Stimulated activated CD4-positive, alpha-beta T cell treated with anti-CD3 and anti-CD28 coated beads, Interleukin-15, amount 100 ng/mL, for 1 hour (primary cell): ENCODE measurements at regions not wholly inside any gene's neighbourhood (a gene's known extent, or its start where the extent isn't known, plus 50 kb on each side); places are given as distances from the start of the nearest gene placed in this dataset.

ENCODE experiments used
- DNase-seq, 2 donors: peaks; one replicate each; pipeline ENCODE4 v3.0.0-alpha.2; 2020; ENCODE audit warnings: low read depth in 1 of 2, low spot score in 1 of 2

DNA sequence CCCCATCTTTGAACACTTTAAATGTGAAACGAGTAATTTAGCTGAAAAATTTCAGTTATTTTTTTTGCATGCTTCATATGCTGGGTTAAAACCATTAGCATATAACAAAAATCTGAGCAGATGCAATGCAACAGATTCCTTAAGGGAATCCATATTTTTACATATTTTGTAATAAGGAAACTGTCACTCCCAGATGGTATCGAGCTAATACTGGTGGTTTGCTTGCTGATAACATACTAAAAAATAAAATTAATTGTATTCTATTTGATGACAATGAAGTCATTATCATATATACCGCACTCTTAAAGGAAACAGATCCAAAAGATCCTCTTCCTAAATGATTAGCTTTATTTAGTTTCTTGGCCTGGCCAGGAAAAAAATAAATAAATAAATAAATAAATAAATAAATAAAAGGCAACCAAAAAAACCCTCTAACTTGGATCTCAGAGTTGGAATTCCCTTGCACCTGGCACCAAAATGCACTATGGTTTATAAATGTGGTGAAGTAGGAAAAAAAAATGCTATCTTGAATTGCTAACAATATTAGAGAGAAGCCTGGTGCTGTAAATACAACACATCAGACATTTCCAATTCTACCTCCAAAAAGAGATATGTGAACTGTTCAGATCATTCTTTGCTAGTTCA, 503.2 kb upstream of the ARRDC4 start:
- DNase-seq, result no peak

- no peak for DNase-seq
Observed at GRCh38 chr15:97459771-97460170, 500.7 kb upstream of the ARRDC4 start.

DNA sequence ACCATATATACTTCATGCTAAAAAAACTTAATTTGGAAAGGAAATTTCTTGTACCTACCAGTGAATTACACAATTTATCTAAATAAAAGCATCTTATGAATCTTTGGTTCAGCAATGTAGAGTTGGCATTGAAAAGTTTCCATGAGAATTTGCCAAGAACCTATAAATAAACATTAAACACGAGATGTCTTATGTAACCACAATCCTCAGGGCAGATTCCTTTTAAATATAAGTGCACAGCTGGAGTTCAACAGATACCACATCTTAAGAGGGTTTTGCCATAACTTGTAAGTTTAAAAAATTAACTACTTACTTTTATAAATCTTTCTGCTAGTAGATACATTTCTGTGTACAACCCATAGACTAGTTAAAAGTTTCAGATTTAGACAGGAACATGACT, 499.3 kb upstream of the ARRDC4 start:
- no peak for DNase-seq

DNA sequence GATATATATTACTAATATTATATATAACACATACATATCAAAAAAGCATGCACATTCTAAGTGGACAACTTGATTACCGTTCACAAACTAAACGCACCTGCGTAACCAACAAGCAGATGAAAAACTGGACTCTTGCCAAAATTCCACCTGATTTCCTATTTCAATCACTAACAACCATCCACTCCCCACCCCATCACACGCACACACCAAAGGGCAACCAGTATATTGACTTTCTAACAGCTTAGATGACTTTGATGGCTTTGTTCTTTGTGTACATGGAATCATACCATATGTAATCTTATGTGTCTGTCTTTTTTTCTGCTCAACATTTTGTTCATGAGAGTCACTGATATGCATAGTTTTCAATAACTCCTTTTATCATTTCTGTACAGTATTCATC, 496.8 kb upstream of the ARRDC4 start:
- no peak for DNase-seq

GRCh38 chr15:97470417-97470816, 490.1 kb upstream of the ARRDC4 start:
- no peak for DNase-seq

- no peak for DNase-seq
Observed at GRCh38 chr15:97473627-97474026, 486.9 kb upstream of the ARRDC4 start.

DNA sequence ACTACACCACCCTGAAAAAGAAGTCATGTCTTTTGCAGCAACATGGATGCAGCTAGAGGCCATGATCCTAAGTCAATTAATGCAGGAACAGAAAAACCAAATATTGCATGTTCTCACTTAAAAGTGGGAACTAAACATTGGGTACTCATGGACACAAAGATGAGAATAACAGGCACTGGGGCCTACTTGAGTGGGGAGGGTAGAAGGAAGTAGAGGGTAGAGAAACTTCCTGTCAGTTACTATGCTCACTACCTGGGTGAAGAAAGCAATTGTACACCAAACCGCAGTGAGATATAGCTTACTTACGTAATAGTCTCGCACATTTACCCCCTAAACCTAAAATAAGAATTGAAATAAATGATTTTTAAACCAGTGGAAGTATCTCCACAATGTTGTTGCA, 480.5 kb upstream of the ARRDC4 start:
- DNase-seq, result no peak

DNA sequence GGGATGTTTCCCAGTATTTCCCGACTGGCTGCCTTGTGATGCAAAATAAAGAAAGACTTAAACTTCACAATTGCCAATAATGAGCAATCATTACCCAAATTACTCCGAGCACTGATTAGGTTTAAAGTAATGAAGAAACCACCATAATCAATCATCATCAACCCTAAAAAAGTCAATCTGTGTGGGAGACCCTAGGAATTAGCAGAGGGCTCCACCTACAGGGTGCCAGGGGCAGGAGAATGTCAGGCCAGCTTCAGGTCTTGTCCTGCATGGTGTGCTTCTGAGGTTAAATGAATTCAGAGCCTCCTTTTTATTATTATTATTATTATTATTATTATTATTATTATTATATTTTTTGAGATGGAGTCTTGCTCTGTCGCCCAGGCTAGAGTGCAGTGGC, 478.0 kb upstream of the ARRDC4 start:
- DNase-seq, result no peak

DNA sequence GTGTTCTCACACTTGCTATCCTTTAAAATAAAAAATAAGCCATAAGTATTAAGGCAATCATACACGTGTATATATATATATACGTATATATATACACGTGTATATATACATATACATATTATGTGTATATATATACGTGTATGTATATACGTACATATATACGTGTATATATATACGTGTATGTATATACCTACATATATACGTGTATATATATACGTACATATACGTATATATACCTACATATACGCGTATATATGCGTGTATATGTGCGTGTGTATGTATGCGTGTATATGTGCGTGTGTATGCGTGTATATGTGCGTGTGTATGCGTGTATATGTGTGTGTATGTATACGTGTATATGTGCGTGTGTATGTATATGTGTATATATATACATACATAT, 477.3 kb upstream of the ARRDC4 start:
- no peak for DNase-seq

DNA sequence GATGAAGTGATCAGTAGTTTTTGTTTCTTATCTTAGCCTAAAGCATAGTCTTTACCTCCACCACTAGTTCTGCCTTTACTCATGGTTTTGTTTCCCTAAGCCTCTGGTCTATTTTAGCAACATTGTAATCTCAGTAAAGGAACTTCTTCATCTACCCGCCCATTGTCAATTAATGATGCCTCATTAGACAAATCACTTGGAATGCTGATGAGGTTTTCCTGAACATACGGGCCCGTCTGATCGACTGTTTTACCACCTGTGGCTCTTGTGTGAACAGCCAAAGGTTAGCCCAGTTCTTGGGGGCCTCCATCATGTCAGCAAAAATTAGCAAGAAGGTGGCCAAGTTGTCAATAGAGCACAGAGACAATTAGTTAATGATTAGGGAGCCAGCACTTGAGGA, 470.1 kb upstream of the ARRDC4 start:
- no peak for DNase-seq

GRCh38 chr15:97501291-97501690, 459.2 kb upstream of the ARRDC4 start:
- DNase-seq, result no peak

GRCh38 chr15:97502038-97502437, 458.5 kb upstream of the ARRDC4 start:
- DNase-seq, result no peak

- no peak for DNase-seq
Observed at GRCh38 chr15:97504031-97504792, 456.3 kb upstream of the ARRDC4 start.

GRCh38 chr15:97517737-97518136, 442.8 kb upstream of the ARRDC4 start:
- no peak for DNase-seq

DNA sequence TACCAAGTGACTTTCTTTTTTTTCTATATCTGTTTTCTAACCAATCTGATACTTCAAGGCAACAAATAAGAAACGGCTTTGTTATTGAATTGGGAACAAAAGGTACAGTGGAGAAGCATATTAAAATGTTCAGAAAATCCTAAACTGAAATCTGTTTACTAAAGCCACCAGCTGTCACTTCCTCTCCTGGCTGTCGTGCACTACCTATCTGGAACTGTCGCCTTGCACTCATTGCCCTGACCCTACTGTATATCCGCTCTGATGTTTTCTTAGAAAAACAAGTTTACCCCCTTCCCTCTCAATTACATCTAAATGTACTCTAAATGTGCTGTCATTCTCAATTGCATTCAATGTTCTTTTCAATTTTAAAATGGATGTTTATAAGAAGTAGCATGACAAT, 439.8 kb upstream of the ARRDC4 start:
- DNase-seq, result no peak

- DNase-seq, result no peak
Observed at GRCh38 chr15:97521381-97522285, 438.9 kb upstream of the ARRDC4 start.

GRCh38 chr15:97522347-97522746, 438.2 kb upstream of the ARRDC4 start:
- DNase-seq, result no peak

- no peak for DNase-seq
Observed at GRCh38 chr15:97525809-97526208, 434.7 kb upstream of the ARRDC4 start.

DNA sequence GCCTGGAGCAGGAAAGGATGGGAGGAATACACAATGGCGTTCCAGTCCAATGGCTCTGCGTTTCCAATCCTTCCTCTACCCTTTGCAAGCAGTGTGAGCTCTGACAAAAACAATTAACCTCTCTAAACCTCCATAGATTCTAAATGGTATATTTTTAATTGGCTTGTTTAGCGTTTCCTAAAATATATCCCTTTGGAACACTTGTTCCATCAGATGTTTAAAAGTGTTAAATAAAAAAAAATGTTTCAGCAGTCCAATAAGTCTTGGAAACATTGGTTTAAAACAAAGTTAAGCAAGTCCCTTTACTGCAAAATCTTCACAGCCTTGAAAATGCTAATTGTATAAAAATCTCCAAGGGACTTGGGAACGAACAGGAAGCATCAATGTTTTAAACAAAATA, 432.3 kb upstream of the ARRDC4 start:
- no peak for DNase-seq

GRCh38 chr15:97545799-97546198, 414.7 kb upstream of the ARRDC4 start:
- no peak for DNase-seq

GRCh38 chr15:97547381-97547780, 413.1 kb upstream of the ARRDC4 start:
- DNase-seq, result no peak

DNA sequence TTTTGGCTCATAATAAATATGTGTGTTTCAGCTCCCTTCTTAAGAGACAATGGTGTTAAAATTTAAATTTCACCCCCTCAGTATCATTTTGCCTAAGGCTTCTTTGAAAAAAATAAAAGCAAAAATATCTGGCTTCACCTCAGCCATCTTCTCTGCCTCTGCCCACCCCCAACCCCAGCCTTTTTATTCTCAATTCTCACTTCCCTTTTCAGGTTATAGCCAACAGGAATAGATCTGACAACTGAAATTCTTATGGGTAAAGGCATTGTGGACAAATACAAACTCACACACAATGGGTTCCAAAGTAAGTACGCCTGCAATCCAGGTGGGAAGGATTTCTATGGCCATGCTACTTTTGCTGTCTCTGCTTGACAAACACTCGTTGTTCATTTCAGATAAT, 399.0 kb upstream of the ARRDC4 start:
- DNase-seq, result no peak
